C4-2B (cell line): ENCODE measurements at regions not wholly inside any gene's neighbourhood (a gene's known extent, or its start where the extent isn't known, plus 50 kb on each side); places are given as distances from the start of the nearest gene placed in this dataset.

Experiments used
- ZFX ChIP-seq: fragments of 450-650 bp; IDR thresholded peaks from 2 replicates; pipeline ENCODE4 v1.6.1; 2017
- TF ChIP-seq, protein P1 (sequence below): fragments of 450-650 bp; conservative IDR thresholded peaks from 2 replicates; pipeline ENCODE4 v1.5.1; 2017; ENCODE audit warnings: mild to moderate bottlenecking

- TF ChIP-seq, protein P1, sequence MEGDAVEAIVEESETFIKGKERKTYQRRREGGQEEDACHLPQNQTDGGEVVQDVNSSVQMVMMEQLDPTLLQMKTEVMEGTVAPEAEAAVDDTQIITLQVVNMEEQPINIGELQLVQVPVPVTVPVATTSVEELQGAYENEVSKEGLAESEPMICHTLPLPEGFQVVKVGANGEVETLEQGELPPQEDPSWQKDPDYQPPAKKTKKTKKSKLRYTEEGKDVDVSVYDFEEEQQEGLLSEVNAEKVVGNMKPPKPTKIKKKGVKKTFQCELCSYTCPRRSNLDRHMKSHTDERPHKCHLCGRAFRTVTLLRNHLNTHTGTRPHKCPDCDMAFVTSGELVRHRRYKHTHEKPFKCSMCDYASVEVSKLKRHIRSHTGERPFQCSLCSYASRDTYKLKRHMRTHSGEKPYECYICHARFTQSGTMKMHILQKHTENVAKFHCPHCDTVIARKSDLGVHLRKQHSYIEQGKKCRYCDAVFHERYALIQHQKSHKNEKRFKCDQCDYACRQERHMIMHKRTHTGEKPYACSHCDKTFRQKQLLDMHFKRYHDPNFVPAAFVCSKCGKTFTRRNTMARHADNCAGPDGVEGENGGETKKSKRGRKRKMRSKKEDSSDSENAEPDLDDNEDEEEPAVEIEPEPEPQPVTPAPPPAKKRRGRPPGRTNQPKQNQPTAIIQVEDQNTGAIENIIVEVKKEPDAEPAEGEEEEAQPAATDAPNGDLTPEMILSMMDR: no peak
- no peak for TF ChIP-seq ZFX
Measured at GRCh38 chr11:82450996-82451395, 282.7 kb downstream of the FAM181B start.
